ENCODE measurements at regions not wholly inside any gene's neighbourhood (a gene's known extent, or its start where the extent isn't known, plus 50 kb on each side); places are given as distances from the start of the nearest gene placed in this dataset.

DNA sequence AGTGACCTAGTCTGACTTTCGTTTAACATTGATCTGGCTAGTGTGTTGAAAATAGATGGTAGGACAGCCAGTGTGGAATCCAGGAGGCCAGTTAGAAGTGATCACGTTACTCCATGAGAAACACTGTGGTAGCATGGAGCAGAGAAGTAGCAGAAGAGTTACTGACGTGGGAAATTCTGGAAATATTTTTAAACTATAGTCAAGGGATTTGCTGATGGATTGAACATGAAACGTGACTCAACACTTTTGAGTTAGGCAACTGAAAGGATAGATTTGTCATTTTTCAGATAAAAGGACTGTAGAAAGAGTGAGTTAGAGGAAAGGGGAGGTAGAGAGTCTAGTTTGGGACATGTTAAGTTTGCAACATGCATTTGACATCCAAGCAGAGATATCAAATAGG is 130.4 kb downstream of the IRS1 start:
- ATAC-seq (ENCODE audit: low FRiP score), result no peak
- H3K4me1 ChIP-seq (ENCODE audit: control insufficient read depth in 1 of 2, insufficient read depth in 2 of 2, low read length in 2 of 2), result peaks cover 0 to 4% of the 10 kb centered on the region in 2 donors

DNA sequence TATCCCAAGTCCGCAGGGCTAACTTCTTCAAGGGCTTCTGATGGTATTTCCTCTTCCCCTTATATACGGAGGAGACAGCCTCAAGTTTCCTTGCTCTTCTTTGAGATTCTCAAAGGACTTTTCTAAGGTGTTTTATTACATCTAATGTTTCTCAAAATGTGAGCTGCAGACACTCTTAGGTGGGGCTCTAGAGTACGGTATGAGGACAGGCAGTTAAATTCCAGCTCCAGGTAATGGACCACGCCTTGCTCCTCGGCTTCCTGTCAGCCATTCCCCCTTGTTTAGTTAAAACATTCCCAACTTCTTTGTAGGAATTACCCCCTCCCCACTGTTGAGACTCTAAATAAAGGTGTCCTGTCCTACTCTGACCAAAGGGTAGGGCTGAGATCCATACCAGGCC is 131.9 kb downstream of the IRS1 start:
- no peaks in the 10 kb centered on the region for H3K27me3 ChIP-seq (ENCODE audit: control insufficient read depth in 1 of 2, insufficient read depth in 2 of 2, low read length in 1 of 2)
- H3K4me1 ChIP-seq (ENCODE audit: control insufficient read depth in 1 of 2, insufficient read depth in 2 of 2, low read length in 2 of 2), result peaks cover 0 to 2% of the 10 kb centered on the region in 2 donors
- no peak overlapping the region for H3K27ac ChIP-seq (ENCODE audit: low read depth in 1 of 2, low read length in 2 of 2)
- 76 to 83% methylated on average over 5 of the region's 5 CpGs for WGBS, 2 donors
- H3K4me3 ChIP-seq (ENCODE audit: low read length in 2 of 2), result no peak overlapping the region
- H3K36me3 ChIP-seq (ENCODE audit: control insufficient read depth in 1 of 2, insufficient read depth in 2 of 2, low read length in 1 of 2), result no peaks in the 10 kb centered on the region
- DNase-seq, result no peak
- no peaks in the 10 kb centered on the region for H3K9me3 ChIP-seq (ENCODE audit: control insufficient read depth, low read length)
- no peak for ATAC-seq (ENCODE audit: low FRiP score)
- intact Hi-C loops (cut with DNase I), result loop anchor here in 1 of 2 donors (10.0 kb wide), 1 partner anchor 97 kb away; no protein-coding TSS in a partner anchor

More for the DNA sequence above, 130.4 kb downstream of the IRS1 start:
- Histone ChIP-seq H3K27ac (ENCODE audit: low read depth in 1 of 2, low read length in 2 of 2) (no peak overlapping the region), H3K36me3 (ENCODE audit: control insufficient read depth in 1 of 2, insufficient read depth in 2 of 2, low read length in 1 of 2) (no peaks in the 10 kb centered on the region), H3K4me3 (ENCODE audit: low read length in 2 of 2) (no peak overlapping the region), H3K9me3 (ENCODE audit: control insufficient read depth, low read length) (no peaks in the 10 kb centered on the region), H3K27me3 (ENCODE audit: control insufficient read depth in 1 of 2, insufficient read depth in 2 of 2, low read length in 1 of 2) (no peaks in the 10 kb centered on the region)
- intact Hi-C loops (cut with DNase I), result loop anchor here in 1 of 2 donors (10.0 kb wide), 1 partner anchor 96 kb away; no protein-coding TSS in a partner anchor
- DNase-seq, result no peak
- 82 to 87% methylated on average over 4 of the region's 4 CpGs for WGBS, 2 donors

DNA sequence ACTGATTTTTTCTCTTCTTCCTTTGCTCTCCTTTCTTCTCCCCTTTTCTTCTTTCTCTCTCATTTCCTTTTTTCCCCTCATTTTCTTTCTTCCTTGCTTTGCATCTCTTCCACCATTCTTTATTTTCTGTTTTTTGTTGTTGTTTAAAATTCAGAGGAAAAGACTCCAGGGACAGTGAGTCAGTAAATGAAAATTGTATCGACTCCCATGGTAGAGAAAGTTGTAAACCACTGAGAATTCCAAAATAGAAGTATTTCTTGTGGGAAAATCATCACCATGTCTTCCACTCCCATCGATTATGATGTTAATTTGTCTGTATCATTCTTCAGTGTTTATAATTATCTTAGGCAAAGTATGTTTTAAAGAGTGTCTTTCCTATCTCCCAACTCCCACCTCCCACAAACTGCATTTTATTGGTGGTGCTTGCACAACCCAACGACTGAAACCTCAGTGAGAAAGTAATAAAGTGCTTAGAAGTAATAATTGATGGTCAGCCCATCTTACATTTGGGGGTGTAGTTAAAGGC is 134.3 kb downstream of the IRS1 start:
- Histone ChIP-seq H3K36me3 (ENCODE audit: control insufficient read depth in 1 of 2, insufficient read depth in 2 of 2, low read length in 1 of 2) (no peaks in the 10 kb centered on the region), H3K4me1 (ENCODE audit: control insufficient read depth in 1 of 2, insufficient read depth in 2 of 2, low read length in 2 of 2) (peaks cover 4 to 5% of the 10 kb centered on the region in 2 donors), H3K27ac (ENCODE audit: low read depth in 1 of 2, low read length in 2 of 2) (no peak overlapping the region), H3K4me3 (ENCODE audit: low read length in 2 of 2) (no peak overlapping the region), H3K27me3 (ENCODE audit: control insufficient read depth in 1 of 2, insufficient read depth in 2 of 2, low read length in 1 of 2) (no peaks in the 10 kb centered on the region), H3K9me3 (ENCODE audit: control insufficient read depth, low read length) (no peaks in the 10 kb centered on the region)
- DNase-seq, result no peak
- intact Hi-C loops (cut with DNase I), result loop anchor here in 1 of 2 donors (10.0 kb wide), 1 partner anchor 99 kb away; no protein-coding TSS in a partner anchor
- no peak for ATAC-seq (ENCODE audit: low FRiP score)
- WGBS, 2 donors, result 78 to 81% methylated on average over 3 of the region's 3 CpGs

DNA sequence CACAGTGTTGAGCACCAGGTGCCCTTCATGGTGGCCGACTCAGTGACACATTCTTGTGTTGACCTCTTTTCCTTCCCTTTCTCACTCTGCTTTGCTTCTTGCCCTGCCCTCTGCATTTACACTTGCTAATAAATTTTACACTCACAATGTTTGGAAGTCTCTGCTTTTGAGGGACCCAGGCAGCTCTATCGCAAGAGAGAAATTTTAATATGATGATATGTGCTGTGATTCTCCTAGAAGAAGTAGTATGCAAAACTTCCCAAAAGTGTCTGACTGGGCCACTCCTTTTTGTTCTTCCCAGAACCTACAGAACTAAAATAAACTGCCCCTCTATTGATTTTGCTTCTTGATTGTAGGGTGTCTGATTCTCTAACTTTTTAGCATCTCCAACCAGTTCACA is 135.0 kb downstream of the IRS1 start:
- H3K9me3 ChIP-seq (ENCODE audit: control insufficient read depth, low read length), result no peaks in the 10 kb centered on the region
- intact Hi-C loops (cut with DNase I), result loop anchor here (5.0 to 10.0 kb wide), 4 partner anchors 58 to 133 kb away; partner anchors contain the start of gene IRS1 (in 1 of the 2)
- WGBS, 2 donors, result 85 to 90% methylated on average over 2 of the region's 2 CpGs
- H3K27me3 ChIP-seq (ENCODE audit: control insufficient read depth in 1 of 2, insufficient read depth in 2 of 2, low read length in 1 of 2), result no peaks in the 10 kb centered on the region
- H3K36me3 ChIP-seq (ENCODE audit: control insufficient read depth in 1 of 2, insufficient read depth in 2 of 2, low read length in 1 of 2), result no peaks in the 10 kb centered on the region
- H3K4me1 ChIP-seq (ENCODE audit: control insufficient read depth in 1 of 2, insufficient read depth in 2 of 2, low read length in 2 of 2), result peaks cover 4 to 5% of the 10 kb centered on the region in 2 donors
- H3K27ac ChIP-seq (ENCODE audit: low read depth in 1 of 2, low read length in 2 of 2), result no peak overlapping the region
- ATAC-seq (ENCODE audit: low FRiP score) (no peak), DNase-seq (no peak)
- H3K4me3 ChIP-seq (ENCODE audit: low read length in 2 of 2), result no peak overlapping the region

GRCh38 chr2:226664140-226664539 is 135.5 kb downstream of the IRS1 start:
- no peak for ATAC-seq (ENCODE audit: low FRiP score)
- WGBS, 2 donors, result 19 to 30% methylated on average over 3 of the region's 3 CpGs
- H3K36me3 ChIP-seq (ENCODE audit: control insufficient read depth in 1 of 2, insufficient read depth in 2 of 2, low read length in 1 of 2), result no peaks in the 10 kb centered on the region
- no peak overlapping the region for H3K4me3 ChIP-seq (ENCODE audit: low read length in 2 of 2)
- peak; percentile 82 to 91 for DNase-seq
- peaks cover 4 to 6% of the 10 kb centered on the region in 2 donors for H3K4me1 ChIP-seq (ENCODE audit: control insufficient read depth in 1 of 2, insufficient read depth in 2 of 2, low read length in 2 of 2)
- H3K9me3 ChIP-seq (ENCODE audit: control insufficient read depth, low read length), result no peaks in the 10 kb centered on the region
- intact Hi-C loops (cut with DNase I), result loop anchor here (5.0 to 10.0 kb wide), 4 partner anchors 58 to 133 kb away; partner anchors contain the start of gene IRS1 (in 1 of the 2)
- no peaks in the 10 kb centered on the region for H3K27me3 ChIP-seq (ENCODE audit: control insufficient read depth in 1 of 2, insufficient read depth in 2 of 2, low read length in 1 of 2)
- H3K27ac ChIP-seq (ENCODE audit: low read depth in 1 of 2, low read length in 2 of 2), result no peak overlapping the region

GRCh38 chr2:226661789-226662545 is 137.7 kb downstream of the IRS1 start:
- Histone ChIP-seq H3K9me3 (ENCODE audit: control insufficient read depth, low read length) (no peaks in the 10 kb centered on the region), H3K36me3 (ENCODE audit: control insufficient read depth in 1 of 2, insufficient read depth in 2 of 2, low read length in 1 of 2) (no peaks in the 10 kb centered on the region), H3K4me1 (ENCODE audit: control insufficient read depth in 1 of 2, insufficient read depth in 2 of 2, low read length in 2 of 2) (peaks cover 4 to 8% of the 10 kb centered on the region in 2 donors), H3K4me3 (ENCODE audit: low read length in 2 of 2) (no peak overlapping the region), H3K27me3 (ENCODE audit: control insufficient read depth in 1 of 2, insufficient read depth in 2 of 2, low read length in 1 of 2) (no peaks in the 10 kb centered on the region), H3K27ac (ENCODE audit: low read depth in 1 of 2, low read length in 2 of 2) (peak overlapping the region; percentile 44 to 82)
- intact Hi-C loops (cut with DNase I), result loop anchor here (2.0 to 10.0 kb wide), 5 partner anchors 60 to 183 kb away; partner anchors contain the start of gene IRS1 (in 1 of the 2)
- DNase-seq (peak in 1 of 2 donors; percentile 63), ATAC-seq (ENCODE audit: low FRiP score) (peak; percentile 77)
- WGBS, 2 donors, result 4 to 9% methylated on average over 11 of the region's 11 CpGs

DNA sequence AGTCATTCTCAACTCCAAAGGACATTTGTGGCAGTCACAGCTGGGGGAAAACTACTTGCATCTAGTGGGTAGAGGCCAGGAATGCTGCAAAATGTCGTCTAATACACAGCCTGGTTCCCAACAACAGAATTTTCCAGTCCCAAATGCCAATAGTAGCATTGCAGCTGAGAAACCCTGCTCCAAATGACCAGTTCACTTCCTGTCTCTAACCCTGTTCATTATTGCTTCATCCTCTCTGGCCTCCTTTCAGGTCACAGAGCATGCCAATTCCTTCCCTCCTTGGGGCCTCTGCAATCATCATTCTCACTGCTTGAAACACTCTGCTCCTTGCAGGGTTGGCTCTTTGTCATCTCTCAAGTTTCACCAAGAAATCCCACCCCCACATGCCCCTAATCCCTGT is 139.1 kb downstream of the IRS1 start:
- no peaks in the 10 kb centered on the region for H3K27me3 ChIP-seq (ENCODE audit: control insufficient read depth in 1 of 2, insufficient read depth in 2 of 2, low read length in 1 of 2)
- WGBS, 2 donors, result 3 to 7% methylated on average over 1 of the region's 1 CpG
- H3K27ac ChIP-seq (ENCODE audit: low read depth in 1 of 2, low read length in 2 of 2), result peak overlapping the region; percentile 73 to 91
- intact Hi-C loops (cut with DNase I), result loop anchor here (2.0 to 10.0 kb wide), 5 partner anchors 62 to 182 kb away; partner anchors contain the start of gene IRS1 (in 1 of the 2)
- ATAC-seq (ENCODE audit: low FRiP score) (peak; percentile 89), DNase-seq (peak in 1 of 2 donors; percentile 78)
- H3K4me3 ChIP-seq (ENCODE audit: low read length in 2 of 2), result no peak overlapping the region
- peaks cover 4 to 8% of the 10 kb centered on the region in 2 donors for H3K4me1 ChIP-seq (ENCODE audit: control insufficient read depth in 1 of 2, insufficient read depth in 2 of 2, low read length in 2 of 2)
- H3K36me3 ChIP-seq (ENCODE audit: control insufficient read depth in 1 of 2, insufficient read depth in 2 of 2, low read length in 1 of 2), result no peaks in the 10 kb centered on the region
- H3K9me3 ChIP-seq (ENCODE audit: control insufficient read depth, low read length), result no peaks in the 10 kb centered on the region

GRCh38 chr2:226660124-226660523 is 139.5 kb downstream of the IRS1 start:
- ATAC-seq (ENCODE audit: low FRiP score), result no peak
- no peak for DNase-seq
- H3K4me3 ChIP-seq (ENCODE audit: low read length in 2 of 2), result no peak overlapping the region
- peak overlapping the region; percentile 73 to 91 for H3K27ac ChIP-seq (ENCODE audit: low read depth in 1 of 2, low read length in 2 of 2)
- H3K36me3 ChIP-seq (ENCODE audit: control insufficient read depth in 1 of 2, insufficient read depth in 2 of 2, low read length in 1 of 2), result no peaks in the 10 kb centered on the region
- peaks cover 4 to 8% of the 10 kb centered on the region in 2 donors for H3K4me1 ChIP-seq (ENCODE audit: control insufficient read depth in 1 of 2, insufficient read depth in 2 of 2, low read length in 2 of 2)
- no peaks in the 10 kb centered on the region for H3K27me3 ChIP-seq (ENCODE audit: control insufficient read depth in 1 of 2, insufficient read depth in 2 of 2, low read length in 1 of 2)
- H3K9me3 ChIP-seq (ENCODE audit: control insufficient read depth, low read length), result no peaks in the 10 kb centered on the region
- intact Hi-C loops (cut with DNase I), result loop anchor here (2.0 to 10.0 kb wide), 5 partner anchors 62 to 181 kb away; partner anchors contain the start of gene IRS1 (in 1 of the 2)
- WGBS, 2 donors, result 68 to 84% methylated on average over 5 of the region's 5 CpGs
